ENCODE measurements at regions not wholly inside any gene's neighbourhood (a gene's known extent, or its start where the extent isn't known, plus 50 kb on each side); places are given as distances from the start of the nearest gene placed in this dataset.

GRCh38 chr3:82236257-82236656 lies 474.8 kb upstream of the GBE1 start:
- TF ChIP-seq CTCF (IDR thresholded peaks at IDR 0.05) = no peak
- no peak for TF ChIP-seq POLR2A (IDR thresholded peaks at IDR 0.05)
